PC-3 (cell line): ENCODE measurements at regions not wholly inside any gene's neighbourhood (a gene's known extent, or its start where the extent isn't known, plus 50 kb on each side); places are given as distances from the start of the nearest gene placed in this dataset.

Experiments used
- ATAC-seq: fragments of 200-7000 bp; cut with Tn5 transposase; 2 replicates; pipeline ENCODE4 v1.9.1; 2020; ENCODE audit warnings: mild to moderate bottlenecking, moderate library complexity
- BruUV-seq: library from RNA; stranded (reverse); fragments of 400-500 nt; replicated peaks from 2 replicates; lab custom pipeline; 2021; lab: Mats Ljungman, UMichigan
- CTCF ChIA-PET: fragments of 300-600 bp; sonication (Branson Sonifier 250); formaldehyde crosslinking; loops from one replicate; lab custom pipeline; 2022; ENCODE audit warnings: antibody characterized with exemption; lab: Charles Lee
- POLR2A ChIA-PET: fragments of 300-600 bp; sonication (Branson Sonifier 250); formaldehyde crosslinking; loops from one replicate; lab custom pipeline; 2022; ENCODE audit warnings: antibody characterized with exemption; ENCODE audit not compliant: unreplicated experiment; lab: Charles Lee
- DNase-seq: peaks from one replicate; pipeline ENCODE4 v3.0.0-alpha.2; 2015
- H2AFZ ChIP-seq: fragments of 300-600 bp; sonication (generic); 2 replicates; pipeline ENCODE4 v1.6.0; 2016; ENCODE audit warnings: antibody characterized with exemption, low read length
- H3F3A ChIP-seq: fragments of 300-600 bp; sonication (generic); one replicate; pipeline ENCODE4 v1.6.0; 2017; ENCODE audit warnings: antibody characterized with exemption, low read length, control low read depth, mild to moderate bottlenecking; ENCODE audit not compliant: unreplicated experiment
- H3K27ac ChIP-seq: fragments of 300-600 bp; sonication (generic); 2 replicates; pipeline ENCODE4 v1.5.1; 2016; ENCODE audit warnings: mild to moderate bottlenecking, low read length
- H3K27me3 ChIP-seq: fragments of 300-600 bp; sonication (generic); 2 replicates; pipeline ENCODE4 v1.6.1; 2016; ENCODE audit warnings: low read length, mixed read lengths
- H3K36me3 ChIP-seq: fragments of 300-600 bp; sonication (generic); 2 replicates; pipeline ENCODE4 v1.6.1; 2016; ENCODE audit warnings: low read depth, mixed run types, low read length, mixed read lengths
- H3K4me1 ChIP-seq: fragments of 300-600 bp; sonication (generic); 2 replicates; pipeline ENCODE4 v1.5.1; 2016; ENCODE audit warnings: low read length; ENCODE audit not compliant: insufficient read depth
- H3K4me2 ChIP-seq: fragments of 300-600 bp; sonication (generic); 2 replicates; pipeline ENCODE4 v1.6.0; 2016; ENCODE audit warnings: low read length
- H3K4me3 ChIP-seq: fragments of 300-600 bp; sonication (generic); 2 replicates; pipeline ENCODE4 v1.5.1; 2016; ENCODE audit warnings: mild to moderate bottlenecking, low read length, mixed read lengths
- H3K79me2 ChIP-seq: fragments of 300-600 bp; sonication (generic); 2 replicates; pipeline ENCODE4 v1.6.1; 2017; ENCODE audit warnings: low read length, mixed read lengths
- H3K9ac ChIP-seq: fragments of 300-600 bp; sonication (generic); 2 replicates; pipeline ENCODE4 v1.6.0; 2016; ENCODE audit warnings: mild to moderate bottlenecking, low read length
- H3K9me2 ChIP-seq: fragments of 300-600 bp; sonication (generic); replicated peaks from 2 replicates; pipeline ENCODE4 v1.6.1; 2016; ENCODE audit warnings: mixed run types, low read length, mixed read lengths
- H3K9me3 ChIP-seq: fragments of 300-600 bp; sonication (generic); 2 replicates; pipeline ENCODE4 v1.6.1; 2016; ENCODE audit warnings: low read length, mixed read lengths
- H4K20me1 ChIP-seq: fragments of 300-600 bp; sonication (generic); 2 replicates; pipeline ENCODE4 v1.6.1; 2016; ENCODE audit warnings: low read length, mixed read lengths
- CTCF ChIP-seq: fragments of 300-600 bp; sonication (generic); conservative IDR thresholded peaks from 2 replicates; pipeline ENCODE4 v1.5.1; 2017; ENCODE audit warnings: antibody characterized with exemption, low read depth, mild to moderate bottlenecking, low read length
- EZH2 ChIP-seq: fragments of 300-600 bp; sonication (generic); IDR thresholded peaks from one replicate; pipeline ENCODE4 v1.6.1; 2017; ENCODE audit warnings: antibody characterized with exemption, mild to moderate bottlenecking, low read length; ENCODE audit not compliant: unreplicated experiment
- EZH2phosphoT487 ChIP-seq: fragments of 300-600 bp; sonication (generic); IDR thresholded peaks from 2 replicates; pipeline ENCODE4 v1.6.1; 2018; ENCODE audit warnings: mild to moderate bottlenecking, antibody characterized with exemption, low read length, borderline replicate concordance
- intact Hi-C: fragments of 100-400 bp; cut with micrococcal nuclease; formaldehyde crosslinking; loops from 2 replicates; pipeline ENCODE4 v1.9.0; 2023

- no peak for TF ChIP-seq EZH2phosphoT487
- TF ChIP-seq EZH2 = no peak
- no peak for TF ChIP-seq CTCF
- intact Hi-C loops = no loop called here
- Histone ChIP-seq H3K9ac (no peak overlapping the region), H3K9me3 (no peaks in the 10 kb centered on the region), H3K79me2 (no peaks in the 10 kb centered on the region), H3K4me1 (no peaks in the 10 kb centered on the region), H2AFZ (no peak overlapping the region), H3K4me3 (no peak overlapping the region), H4K20me1 (no peaks in the 10 kb centered on the region), H3K27me3 (no peaks in the 10 kb centered on the region), H3K9me2 (no peaks in the 10 kb centered on the region), H3F3A (no peaks in the 10 kb centered on the region), H3K36me3 (no peaks in the 10 kb centered on the region), H3K4me2 (no peak overlapping the region), H3K27ac (no peak overlapping the region)
- DNase-seq = no peak
- no peak for ATAC-seq
- ChIA-PET CTCF (no interaction called here), POLR2A (no interaction called here)
- no TSS peak for BruUV-seq
Observed at GRCh38 chr10:105413997-105414396, 772.9 kb downstream of the SORCS3 start.

GRCh38 chr10:105409370-105409769 lies 768.3 kb downstream of the SORCS3 start:
- H3K36me3 ChIP-seq = no peaks in the 10 kb centered on the region
- no peaks in the 10 kb centered on the region for H3K4me1 ChIP-seq
- H3K27me3 ChIP-seq = no peaks in the 10 kb centered on the region
- TF ChIP-seq EZH2phosphoT487 = no peak
- no peak for TF ChIP-seq CTCF
- no peak for TF ChIP-seq EZH2
- no TSS peak for BruUV-seq
- no peaks in the 10 kb centered on the region for H3K79me2 ChIP-seq
- DNase-seq (no peak), ATAC-seq (no peak)
- intact Hi-C loops = no loop called here
- no peak overlapping the region for H3K9ac ChIP-seq
- H2AFZ ChIP-seq = no peak overlapping the region
- no peak overlapping the region for H3K4me2 ChIP-seq
- H3K27ac ChIP-seq = no peak overlapping the region
- CTCF ChIA-PET = no interaction called here
- no peaks in the 10 kb centered on the region for H3K9me3 ChIP-seq
- H3F3A ChIP-seq = no peaks in the 10 kb centered on the region
- no peak overlapping the region for H3K4me3 ChIP-seq
- POLR2A ChIA-PET = no interaction called here
- H4K20me1 ChIP-seq = no peaks in the 10 kb centered on the region
- no peaks in the 10 kb centered on the region for H3K9me2 ChIP-seq

GRCh38 chr10:105406488-105406887 lies 765.4 kb downstream of the SORCS3 start:
- TF ChIP-seq EZH2 (no peak), EZH2phosphoT487 (no peak), CTCF (no peak)
- POLR2A ChIA-PET = no interaction called here
- no TSS peak for BruUV-seq
- no peaks in the 10 kb centered on the region for H3K27me3 ChIP-seq
- H3K4me2 ChIP-seq = no peak overlapping the region
- H3F3A ChIP-seq = no peaks in the 10 kb centered on the region
- CTCF ChIA-PET = no interaction called here
- H3K9me3 ChIP-seq = no peaks in the 10 kb centered on the region
- DNase-seq (no peak), ATAC-seq (no peak)
- intact Hi-C loops = no loop called here
- H3K9me2 ChIP-seq = no peaks in the 10 kb centered on the region
- H3K4me3 ChIP-seq = no peak overlapping the region
- no peak overlapping the region for H2AFZ ChIP-seq
- no peak overlapping the region for H3K9ac ChIP-seq
- H3K4me1 ChIP-seq = no peaks in the 10 kb centered on the region
- no peaks in the 10 kb centered on the region for H3K79me2 ChIP-seq
- no peaks in the 10 kb centered on the region for H4K20me1 ChIP-seq
- no peaks in the 10 kb centered on the region for H3K36me3 ChIP-seq
- H3K27ac ChIP-seq = no peak overlapping the region
